NCI-H2227 (cell line): ENCODE measurements at regions not wholly inside any gene's neighbourhood (a gene's known extent, or its start where the extent isn't known, plus 50 kb on each side); places are given as distances from the start of the nearest gene placed in this dataset.
"Not testable (repeated sequence)": the region's sequence is repeated elsewhere in the genome, so short reads cannot be mapped to it uniquely, and the experiment has no call there.

ENCODE experiments used
- DNase-seq: peaks from one replicate; lab custom pipeline; 2025; ENCODE audit not compliant: unreplicated experiment; lab: John Stamatoyannopoulos, UW

DNA sequence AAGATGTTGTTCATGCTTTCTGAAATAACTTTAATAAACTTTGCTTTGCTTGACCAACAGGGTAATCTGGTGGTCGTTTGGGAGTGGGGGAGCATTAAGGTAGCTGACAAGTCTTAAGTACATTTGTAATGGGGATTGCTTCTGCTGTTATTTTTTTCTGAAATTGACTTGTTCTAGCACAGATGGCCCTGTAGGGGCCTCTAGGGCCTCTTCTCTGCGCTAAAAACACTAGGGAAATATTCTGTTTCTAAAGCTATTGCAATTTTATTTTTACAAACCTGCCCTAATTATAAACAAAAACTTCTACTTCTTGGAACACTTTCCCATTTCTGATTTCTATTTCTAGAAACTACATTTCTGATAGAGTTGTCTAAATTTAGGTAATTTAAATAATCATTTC is 191.3 kb upstream of the KCNJ3 start:
- DNase-seq: peak; percentile 18

DNA sequence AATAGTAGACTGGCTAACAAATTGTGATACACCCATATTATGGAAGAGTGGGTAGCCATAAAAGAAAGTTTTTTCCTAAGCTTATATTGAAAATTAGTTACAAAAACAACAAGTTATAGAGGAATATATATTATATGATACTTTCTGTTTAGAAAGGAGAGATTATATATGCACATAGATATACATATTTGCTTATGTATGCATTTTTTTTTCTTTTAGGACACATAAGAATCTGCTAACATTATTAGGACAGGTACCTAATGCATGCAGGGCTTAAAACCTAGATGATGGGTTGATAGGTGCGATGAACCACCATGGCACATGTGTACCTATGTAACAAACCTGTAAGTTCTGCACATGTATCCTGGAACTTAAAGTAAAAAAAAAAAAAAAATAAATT is 179.6 kb upstream of the KCNJ3 start:
- no peak for DNase-seq

DNA sequence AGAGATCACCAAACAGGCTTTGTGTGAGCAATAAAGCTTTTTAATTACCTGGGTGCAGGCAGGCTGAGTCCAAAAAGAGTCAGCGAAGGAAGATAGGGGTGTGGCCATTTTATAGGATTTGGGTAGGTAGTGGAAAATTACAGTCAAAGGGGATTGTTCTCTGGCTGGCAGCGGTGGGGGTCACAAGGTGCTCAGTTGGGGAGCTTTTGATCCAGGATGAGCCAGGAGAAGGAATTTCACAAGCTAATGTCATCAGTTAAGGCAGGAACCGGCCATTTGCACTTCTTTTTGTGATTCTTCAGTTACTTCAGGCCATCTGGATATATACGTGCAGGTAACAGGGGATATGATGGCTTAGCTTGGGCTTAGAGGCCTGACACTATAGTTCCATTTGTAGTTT is 177.5 kb upstream of the KCNJ3 start:
- not testable (repeated sequence) for DNase-seq

DNA sequence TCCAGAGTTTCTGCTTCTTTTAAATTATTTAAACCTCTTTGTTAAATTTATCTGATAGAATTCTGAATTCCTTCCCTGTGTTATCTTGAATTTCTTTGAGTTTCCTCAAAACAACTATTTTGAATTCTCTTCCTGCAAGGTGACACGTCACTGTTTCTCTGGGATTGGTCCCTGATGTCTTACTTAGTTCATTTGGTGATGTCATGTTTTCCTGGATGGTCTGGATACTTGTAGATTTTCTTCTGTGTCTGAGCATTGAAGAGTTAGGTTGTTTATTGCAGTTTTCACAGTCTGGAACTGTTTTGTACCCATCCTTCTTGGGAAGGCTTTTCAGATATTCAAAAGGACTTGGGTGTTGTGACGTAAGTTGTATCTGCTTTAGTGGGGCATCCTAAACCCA is 172.3 kb upstream of the KCNJ3 start:
- DNase-seq: no peak

DNA sequence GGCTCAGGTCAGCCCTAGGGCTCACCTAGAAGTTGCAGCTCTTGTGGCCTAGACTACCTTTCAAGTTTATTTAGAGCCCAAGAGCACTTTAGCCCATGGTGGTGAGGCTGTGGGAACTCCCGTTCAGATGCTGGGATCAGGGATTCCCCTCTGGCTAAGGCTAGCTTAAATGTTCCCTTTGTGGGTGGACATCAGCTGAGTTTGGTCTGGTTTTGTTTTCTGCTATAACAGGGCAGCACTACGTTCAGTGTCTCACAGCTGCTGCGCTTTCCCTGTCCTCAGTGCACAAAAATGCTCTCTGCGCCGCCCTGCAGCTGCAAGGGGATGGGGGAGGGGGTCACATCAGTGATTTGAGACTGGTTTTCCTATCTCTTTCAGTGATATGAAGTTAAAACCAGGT is 170.5 kb upstream of the KCNJ3 start:
- no peak for DNase-seq

DNA sequence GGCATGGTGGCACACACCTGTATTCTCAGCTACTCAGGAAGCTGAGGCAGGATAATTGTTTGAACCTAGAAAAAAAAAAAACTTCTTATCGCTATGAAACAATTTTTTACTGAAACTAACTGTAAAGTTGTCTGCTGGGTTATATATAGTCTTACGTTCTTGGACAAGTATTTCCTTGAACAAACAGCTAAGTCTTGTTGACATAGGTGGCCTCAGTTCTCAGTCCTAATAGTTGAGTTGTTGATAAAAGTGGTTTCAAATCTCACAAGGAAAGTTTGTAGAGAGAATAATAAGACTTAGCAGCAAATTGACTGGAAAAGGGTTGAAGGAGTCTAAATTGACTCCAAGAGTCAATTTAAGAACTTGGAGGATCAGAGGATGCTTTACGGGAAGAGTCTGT is 166.5 kb upstream of the KCNJ3 start:
- no peak for DNase-seq

DNA sequence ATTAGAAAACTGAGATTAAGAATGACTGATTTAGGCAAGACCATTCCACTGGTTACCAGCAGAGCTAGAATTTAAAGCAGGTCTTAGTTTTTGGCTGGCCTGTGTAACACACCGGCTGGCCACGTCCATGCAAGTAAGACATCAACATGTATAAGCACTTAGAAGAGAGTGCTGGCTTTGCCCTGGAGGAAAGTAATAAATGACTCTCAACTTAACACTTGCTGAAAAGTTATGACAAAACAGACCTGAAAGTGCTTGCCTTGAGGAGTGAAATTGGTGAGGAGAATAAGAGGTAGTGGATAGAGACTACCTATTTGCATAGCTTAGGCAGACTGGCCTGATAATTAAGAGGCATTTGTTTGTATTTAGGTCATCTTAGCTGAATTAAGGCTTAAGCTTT is 165.7 kb upstream of the KCNJ3 start:
- no peak for DNase-seq

DNA sequence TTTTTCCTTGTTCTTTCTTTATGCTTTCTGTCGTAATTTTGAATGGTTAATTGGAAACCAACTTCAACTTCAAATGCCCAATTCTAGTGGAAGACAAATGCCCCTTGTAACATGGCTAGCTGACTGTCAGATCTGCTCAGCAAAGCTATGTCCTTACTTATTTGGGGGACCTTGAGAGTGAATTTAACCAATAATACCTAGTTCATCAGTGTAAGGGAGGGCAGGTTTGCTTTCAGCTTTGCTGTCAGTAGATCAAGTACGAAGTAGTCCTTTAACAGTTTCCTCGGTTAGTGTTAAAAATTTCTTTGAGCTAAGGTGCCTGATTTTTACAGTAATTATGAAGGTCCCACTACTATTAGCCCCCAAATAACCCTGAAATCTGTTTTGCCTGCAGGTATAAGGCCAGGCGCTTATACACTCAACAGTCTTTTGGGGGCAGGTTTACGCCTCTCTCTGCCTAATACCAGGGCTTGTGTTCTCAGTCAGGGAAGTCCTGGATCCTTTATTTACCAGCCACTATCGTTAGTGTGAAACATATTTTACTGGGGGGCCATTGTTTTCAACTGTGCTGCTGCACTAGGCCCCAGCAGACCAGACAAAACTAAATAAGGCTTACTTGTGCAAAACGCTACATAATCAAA is 165.1 kb upstream of the KCNJ3 start:
- no peak for DNase-seq

DNA sequence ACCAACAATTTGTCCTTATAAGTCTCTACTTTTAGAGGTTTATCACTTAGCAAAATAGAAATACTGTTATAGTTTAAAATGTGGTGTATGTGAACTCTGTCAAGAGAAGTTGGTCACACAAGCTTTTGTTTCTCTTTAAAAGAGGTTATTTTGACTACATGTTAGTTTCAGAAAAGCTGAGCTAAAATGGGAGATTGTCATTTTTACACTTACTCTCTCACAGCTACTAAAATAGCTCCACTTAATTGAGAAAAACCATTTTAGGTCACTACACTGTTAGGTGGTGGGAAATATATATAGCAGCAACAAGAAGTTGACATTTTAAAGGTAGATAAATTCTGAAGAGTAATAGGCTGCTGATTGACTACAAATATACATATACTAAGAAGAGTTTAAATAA is 161.5 kb upstream of the KCNJ3 start:
- no peak for DNase-seq

DNA sequence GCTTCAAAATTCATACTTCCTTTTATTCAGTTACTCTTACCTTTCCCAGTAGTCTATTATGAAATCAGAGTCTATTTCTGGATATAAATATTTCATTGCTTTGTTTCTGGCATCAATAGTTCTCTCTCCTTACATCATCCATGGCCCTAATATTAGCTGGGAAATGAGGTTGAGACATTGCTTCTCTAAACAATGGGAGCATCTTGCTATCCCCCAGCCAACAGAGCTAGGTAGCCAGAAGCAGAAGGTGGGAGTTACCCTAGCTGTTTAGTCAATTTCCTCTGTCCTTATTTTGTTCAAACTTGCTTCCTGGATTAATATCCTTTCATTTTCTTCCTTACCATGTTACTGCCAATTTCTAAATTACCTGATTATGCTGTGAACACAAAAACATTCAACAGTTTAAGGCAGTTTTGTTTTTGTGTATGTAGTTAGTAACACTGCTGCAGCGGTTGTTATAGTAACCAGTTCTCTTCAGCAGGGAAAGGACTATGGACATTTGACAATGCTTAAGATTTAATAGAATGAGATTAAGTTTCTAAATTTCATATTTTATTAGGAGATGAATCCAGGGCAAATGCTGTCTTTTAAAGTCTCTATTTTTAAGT is 160.5 kb upstream of the KCNJ3 start:
- no peak for DNase-seq

DNA sequence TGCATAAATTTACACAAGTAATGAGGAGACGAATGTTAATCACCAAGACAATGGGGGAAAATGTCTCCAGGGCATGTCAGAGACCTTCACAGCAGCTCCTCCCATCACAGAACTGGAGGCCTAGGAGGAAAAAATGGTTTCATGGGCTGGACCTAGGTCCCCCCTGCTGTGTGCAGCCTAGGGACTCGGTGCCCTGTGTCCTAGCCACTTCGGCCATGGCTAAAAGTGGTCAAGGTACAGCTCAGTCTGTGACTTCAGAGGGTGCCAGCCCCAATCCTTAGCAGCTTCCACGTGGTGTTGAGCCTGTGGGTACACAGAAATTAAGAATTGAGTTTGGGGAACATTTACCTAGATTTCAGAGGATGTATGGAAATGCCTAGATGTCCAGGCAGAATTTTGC is 152.2 kb upstream of the KCNJ3 start:
- DNase-seq: no peak

DNA sequence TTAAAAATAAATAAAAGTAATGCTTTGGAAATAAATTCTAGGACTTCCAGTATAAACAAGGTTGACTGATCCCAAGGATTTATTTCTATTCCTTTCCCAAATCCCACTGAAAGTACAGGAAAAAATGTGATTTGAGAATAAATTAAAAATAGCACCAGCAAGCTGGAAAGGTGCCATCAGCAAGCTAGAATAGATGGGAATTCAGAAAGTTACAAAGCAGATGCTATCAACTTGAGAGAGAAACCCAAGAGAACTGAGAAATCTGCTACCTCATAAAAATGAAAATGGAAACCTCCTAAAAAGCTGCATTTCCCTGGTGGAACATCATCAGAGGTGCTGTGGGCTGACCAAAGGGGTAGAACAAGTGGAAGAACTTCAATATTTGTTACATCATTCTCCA is 148.6 kb upstream of the KCNJ3 start:
- DNase-seq: no peak

DNA sequence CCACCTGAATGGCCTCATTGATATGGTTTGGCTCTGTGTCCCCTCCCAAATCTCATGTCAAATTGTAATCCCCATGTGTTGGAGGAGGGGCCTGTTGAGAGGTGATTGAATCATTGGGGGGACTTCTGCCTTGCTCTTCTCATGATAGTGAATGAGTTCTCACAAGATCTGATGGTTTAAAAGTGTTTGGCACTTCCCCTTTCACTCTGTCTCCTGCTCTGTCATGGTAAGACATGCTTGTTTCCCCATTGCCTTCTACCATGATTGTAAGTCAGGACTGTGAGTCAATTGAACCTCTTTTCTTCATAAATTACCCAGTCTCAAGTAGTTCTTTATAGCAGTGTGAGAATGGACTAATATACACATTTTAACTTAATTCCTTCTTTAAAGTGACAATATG is 146.8 kb upstream of the KCNJ3 start:
- no peak for DNase-seq

DNA sequence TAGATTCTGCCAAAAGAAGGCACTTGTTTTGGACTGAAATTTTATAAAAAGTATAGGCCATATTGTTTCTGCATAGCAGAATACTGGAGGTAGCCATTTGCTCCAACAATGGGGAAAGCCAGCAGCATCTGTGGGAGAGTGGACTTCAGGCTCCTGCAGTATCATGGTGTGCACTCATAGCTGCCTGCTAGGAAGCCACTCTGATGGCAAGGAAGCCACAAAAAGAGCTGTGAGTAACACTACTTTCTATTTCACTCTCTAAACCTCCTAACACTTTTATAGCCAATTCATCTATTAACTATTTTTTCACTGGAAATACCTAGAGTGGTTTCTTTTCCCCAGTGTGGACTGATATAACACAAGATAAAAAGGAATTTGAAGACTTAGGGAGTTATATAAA is 144.4 kb upstream of the KCNJ3 start:
- no peak for DNase-seq

DNA sequence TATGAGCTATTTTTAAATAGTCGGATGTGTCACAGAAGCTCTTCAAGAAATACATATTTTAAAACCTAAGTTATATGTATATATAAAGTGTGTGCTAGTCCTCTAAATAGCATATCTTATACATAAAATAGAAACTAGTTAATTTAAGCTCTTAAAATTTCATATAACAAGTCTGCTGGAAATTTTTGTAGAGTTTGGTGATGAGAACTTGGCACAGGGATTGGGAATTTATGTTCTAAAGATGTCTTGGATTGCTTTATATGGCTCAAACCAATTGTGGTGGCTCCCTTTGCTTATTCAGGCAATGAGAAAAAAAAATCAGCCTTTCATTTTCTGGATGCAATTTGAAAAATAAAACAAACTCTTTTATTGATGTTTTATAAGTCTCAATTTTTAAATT is 142.8 kb upstream of the KCNJ3 start:
- no peak for DNase-seq

DNA sequence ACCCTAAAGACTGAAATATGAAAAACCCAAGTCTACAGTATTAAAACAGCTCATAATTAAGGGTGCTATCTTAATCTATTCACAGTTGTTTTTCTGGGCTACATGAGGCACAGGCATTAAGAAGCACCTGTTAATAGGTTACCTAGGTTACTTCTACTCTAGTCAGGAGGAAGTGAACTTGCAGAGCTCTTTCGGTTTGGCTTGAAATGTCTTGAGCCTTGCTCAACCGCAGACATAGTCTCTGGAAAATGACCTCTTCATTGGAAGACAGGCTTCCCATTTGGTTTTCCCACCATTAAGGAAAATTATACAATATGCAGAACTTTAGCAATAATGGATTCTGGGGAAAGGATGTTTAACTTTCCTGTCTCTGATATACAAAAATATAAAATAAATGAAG is 142.3 kb upstream of the KCNJ3 start:
- DNase-seq: no peak

DNA sequence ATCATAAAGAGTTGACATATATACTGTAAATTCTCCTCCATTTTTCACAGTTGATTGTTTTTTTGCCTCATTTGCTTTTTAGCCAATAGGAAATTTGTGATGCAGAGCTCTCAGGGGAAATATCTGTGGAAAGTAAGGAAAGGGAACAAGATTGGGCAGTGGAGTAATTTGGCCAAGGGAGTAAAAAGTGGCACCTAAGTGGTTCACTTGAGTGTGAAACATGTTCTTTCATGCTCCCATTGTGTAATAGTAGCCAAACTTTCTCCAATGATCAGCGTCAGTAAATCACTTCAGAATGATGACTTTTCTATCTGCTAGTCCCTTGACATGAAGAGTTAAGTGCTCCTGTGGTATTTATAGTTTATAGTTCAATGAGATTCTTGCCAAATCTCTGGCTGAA is 141.9 kb upstream of the KCNJ3 start:
- DNase-seq: no peak

DNA sequence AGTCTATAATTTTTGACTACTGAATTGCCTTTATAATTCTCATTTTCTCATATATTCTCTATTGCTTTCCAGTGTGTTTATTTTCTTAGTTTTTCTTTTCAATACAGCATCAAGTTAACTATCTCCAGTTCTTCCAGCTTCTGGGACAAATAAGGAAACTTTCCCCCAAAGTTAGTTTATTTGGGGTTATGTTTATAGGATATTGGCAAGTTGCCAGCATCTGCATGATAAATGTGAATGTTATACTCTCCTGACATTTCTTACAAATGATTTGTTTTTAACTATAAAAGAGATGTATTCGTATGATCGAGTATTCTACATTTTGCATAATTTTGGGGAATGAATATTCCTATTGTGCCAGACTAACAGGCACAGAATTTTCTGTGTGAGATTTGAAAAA is 140.6 kb upstream of the KCNJ3 start:
- DNase-seq: no peak

DNA sequence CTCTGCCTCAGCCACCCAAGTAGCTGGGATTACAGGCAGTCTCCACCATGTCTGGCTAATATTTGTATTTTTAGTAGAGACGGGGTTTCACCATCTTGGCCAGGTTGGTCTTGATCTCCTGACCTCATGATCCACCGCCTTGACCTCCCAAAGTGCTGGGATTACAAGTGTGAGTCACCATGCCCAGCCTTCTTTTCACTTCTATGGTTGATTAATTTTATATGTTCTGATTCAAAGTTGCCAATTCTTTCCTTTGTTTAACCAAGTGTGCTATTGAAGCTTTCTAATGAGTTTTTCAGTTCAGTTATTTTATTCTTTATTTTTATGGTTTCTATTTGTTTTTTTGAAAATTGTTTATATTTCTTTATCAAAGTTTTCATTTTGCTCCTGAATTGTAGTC is 133.1 kb upstream of the KCNJ3 start:
- DNase-seq: no peak

DNA sequence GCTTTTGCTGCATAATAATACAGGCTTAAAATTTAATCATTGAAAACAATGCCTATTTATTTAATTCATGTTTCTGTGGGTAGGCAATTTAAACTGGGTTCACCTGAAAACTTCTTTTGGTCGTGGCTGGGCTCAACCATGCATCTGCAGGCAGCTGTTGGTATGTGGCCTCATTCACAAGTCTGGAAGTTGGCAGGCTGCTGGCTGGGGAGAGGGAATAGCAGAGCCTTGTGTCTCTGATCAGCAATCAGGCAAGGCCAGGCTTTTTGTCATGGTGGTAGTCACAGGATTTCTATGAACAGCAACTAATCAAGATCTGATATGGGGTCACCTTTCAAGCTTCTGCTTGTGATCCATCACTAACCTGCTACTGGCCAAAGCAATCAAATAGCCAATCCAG is 130.1 kb upstream of the KCNJ3 start:
- no peak for DNase-seq

DNA sequence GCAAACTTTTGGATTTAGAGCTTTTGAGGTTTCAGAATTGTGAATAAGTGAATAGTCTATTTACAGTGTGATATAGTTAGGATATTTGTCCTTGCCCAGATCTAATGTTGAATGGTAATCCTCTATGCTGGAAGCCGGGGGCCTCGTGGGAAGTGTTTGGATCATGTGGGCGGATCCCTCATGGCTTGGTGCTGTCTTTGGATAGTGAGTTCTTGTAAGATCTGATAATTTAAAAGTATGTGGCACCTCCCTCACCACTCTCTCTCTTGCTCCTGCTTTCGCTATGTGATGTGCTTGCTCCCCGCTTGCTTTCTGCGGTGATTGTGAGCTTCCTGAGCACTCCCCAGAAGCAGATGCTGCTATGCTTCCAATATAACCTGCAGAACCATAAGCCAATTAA is 128.0 kb upstream of the KCNJ3 start:
- DNase-seq: no peak

DNA sequence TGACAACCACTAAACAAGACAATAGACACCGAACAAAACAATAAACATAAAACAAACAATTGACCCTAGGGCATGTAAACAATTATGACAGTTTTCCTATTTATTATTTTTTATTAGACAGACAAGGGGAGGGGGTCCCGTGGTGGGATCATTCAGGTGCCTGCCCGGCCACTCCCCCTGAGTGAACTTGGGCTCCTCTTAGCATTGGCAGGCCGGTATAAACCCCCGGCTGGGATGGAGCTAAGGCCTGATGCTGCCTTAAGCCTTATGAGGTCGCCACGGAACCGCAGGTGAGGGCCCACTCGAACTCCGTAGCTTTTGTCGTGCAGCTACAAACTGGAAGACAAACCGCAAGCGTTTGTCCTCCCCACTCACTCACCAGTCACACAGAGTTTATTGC is 121.8 kb upstream of the KCNJ3 start:
- not testable (repeated sequence) for DNase-seq

DNA sequence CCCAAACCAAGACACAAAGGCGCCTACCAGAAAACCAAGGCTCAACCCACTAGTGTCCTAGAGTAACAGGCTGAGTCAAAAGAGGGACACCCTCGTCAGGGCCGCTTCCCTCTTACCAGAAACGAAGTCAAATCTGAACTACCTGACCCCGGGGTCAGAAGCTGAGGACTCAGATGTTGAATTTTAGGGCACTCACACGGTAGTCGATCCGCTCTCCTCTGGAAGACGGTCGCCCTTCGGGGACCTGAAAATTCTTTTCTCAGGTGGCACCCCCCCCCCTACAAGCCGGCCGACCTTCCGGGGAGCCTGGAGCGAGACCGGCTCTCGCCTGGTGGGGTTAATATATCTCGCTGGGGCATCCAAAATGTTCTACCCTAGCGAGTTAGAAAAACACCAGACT is 121.1 kb upstream of the KCNJ3 start:
- no peak for DNase-seq
